Chondrocyte (in vitro differentiated cells): ENCODE measurements at regions not wholly inside any gene's neighbourhood (a gene's known extent, or its start where the extent isn't known, plus 50 kb on each side); places are given as distances from the start of the nearest gene placed in this dataset.
"Not testable (repeated sequence)": the region's sequence is repeated elsewhere in the genome, so short reads cannot be mapped to it uniquely, and the experiment has no call there.

Source experiments
- DNase-seq: peaks from one replicate; pipeline ENCODE4 v3.0.0; 2021; ENCODE audit warnings: mixed read lengths, low spot score
- H3K27ac Mint-ChIP-seq: one replicate; pipeline ENCODE4 v1.8.0; 2021; ENCODE audit warnings: mild to moderate bottlenecking, moderate library complexity, mixed read lengths; ENCODE audit not compliant: unreplicated experiment
- H3K27me3 Mint-ChIP-seq: 2 replicates; pipeline ENCODE4 v1.8.0; 2021; ENCODE audit warnings: low read depth, mixed read lengths
- H3K36me3 Mint-ChIP-seq: 2 replicates; pipeline ENCODE4 v1.8.0; 2021; ENCODE audit warnings: low read depth, mixed read lengths
- H3K4me1 Mint-ChIP-seq: 2 replicates; pipeline ENCODE4 v1.8.0; 2021; ENCODE audit warnings: low read depth, mild to moderate bottlenecking, mixed read lengths
- H3K4me3 Mint-ChIP-seq: one replicate; pipeline ENCODE4 v1.8.0; 2021; ENCODE audit warnings: mild to moderate bottlenecking, moderate library complexity, mixed read lengths; ENCODE audit not compliant: unreplicated experiment
- H3K9me3 Mint-ChIP-seq: 2 replicates; pipeline ENCODE4 v1.8.0; 2021; ENCODE audit warnings: low read depth, mixed read lengths
- CTCF ChIP-seq: fragments of 200-600 bp; sonication (generic); IDR thresholded peaks from 2 replicates; pipeline ENCODE4 v1.5.0; 2021; ENCODE audit warnings: antibody characterized with exemption, mild to moderate bottlenecking, moderate library complexity

- not testable (repeated sequence) for DNase-seq, H3K4me3 Mint-ChIP-seq, H3K27ac Mint-ChIP-seq, H3K4me1 Mint-ChIP-seq, H3K36me3 Mint-ChIP-seq, H3K9me3 Mint-ChIP-seq, H3K27me3 Mint-ChIP-seq
Observed at GRCh38 chr1:83445873-83446272, 553.1 kb downstream of the TTLL7 start.

DNA sequence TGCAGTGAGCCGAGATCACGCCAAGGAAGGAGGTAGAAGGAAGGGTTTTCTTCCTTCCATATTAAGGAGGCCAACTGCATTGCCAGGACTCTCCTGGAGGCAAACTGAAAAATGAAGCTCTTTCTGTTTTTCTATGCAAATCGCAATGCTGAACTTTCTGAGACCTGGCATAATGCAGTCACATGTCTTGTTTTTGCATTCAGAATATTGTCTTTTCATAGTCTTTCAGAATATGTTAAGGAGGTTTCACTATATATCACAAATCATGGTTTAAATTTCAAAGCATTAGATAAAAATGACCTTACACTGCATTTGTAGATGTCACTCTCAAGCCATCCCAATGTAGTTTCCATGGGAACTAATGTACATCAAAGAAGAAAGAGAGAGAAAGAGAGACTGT, 556.5 kb downstream of the TTLL7 start:
- H3K27ac Mint-ChIP-seq, DNase-seq, H3K4me3 Mint-ChIP-seq, H3K4me1 Mint-ChIP-seq, H3K36me3 Mint-ChIP-seq, H3K27me3 Mint-ChIP-seq, H3K9me3 Mint-ChIP-seq: not testable (repeated sequence)

DNA sequence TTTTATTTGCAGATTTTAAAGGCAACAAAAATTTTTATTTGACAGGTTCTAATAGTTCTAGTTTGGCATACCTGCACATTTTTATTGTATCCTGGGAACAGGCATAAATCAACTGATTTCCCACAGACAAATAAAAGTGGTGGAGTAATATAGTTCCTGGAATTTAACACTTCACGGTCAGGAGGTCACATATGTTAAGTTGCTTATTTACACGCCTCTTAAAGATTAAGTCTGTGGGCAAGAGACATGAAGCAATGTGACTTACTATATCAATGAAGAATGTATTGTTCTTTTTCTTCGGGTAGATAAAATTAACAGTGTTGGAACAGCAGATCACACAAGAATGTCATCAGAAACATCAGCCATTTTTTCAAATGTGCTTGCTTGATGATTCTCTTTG, 558.3 kb downstream of the TTLL7 start:
- not testable (repeated sequence) for H3K27me3 Mint-ChIP-seq, H3K4me3 Mint-ChIP-seq, DNase-seq, H3K36me3 Mint-ChIP-seq, H3K4me1 Mint-ChIP-seq, H3K9me3 Mint-ChIP-seq, H3K27ac Mint-ChIP-seq

- H3K4me3 Mint-ChIP-seq, DNase-seq, H3K36me3 Mint-ChIP-seq, H3K4me1 Mint-ChIP-seq, H3K9me3 Mint-ChIP-seq, H3K27me3 Mint-ChIP-seq, H3K27ac Mint-ChIP-seq: not testable (repeated sequence)
Observed at GRCh38 chr1:83440021-83440420, 558.9 kb downstream of the TTLL7 start.

DNA sequence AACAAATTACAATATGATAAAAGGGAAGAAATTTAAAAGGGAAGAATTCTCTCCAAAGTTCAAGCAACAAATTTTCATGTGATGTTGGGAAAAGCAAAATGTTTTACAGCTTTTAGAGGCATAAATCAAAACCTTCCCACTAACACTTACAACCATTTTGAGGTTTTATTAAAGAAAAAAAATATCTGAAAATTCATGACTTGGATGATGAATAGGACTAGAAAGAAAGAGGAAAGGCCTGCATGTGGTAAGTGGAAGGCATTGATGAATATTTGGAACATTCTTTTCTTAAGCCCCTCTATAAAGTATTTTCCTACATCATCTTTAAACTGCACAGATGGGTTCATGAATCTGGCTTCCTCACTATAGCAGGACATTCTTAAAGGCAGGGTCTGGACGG, 560.6 kb downstream of the TTLL7 start:
- not testable (repeated sequence) for DNase-seq, H3K27me3 Mint-ChIP-seq, H3K27ac Mint-ChIP-seq, H3K36me3 Mint-ChIP-seq, H3K4me1 Mint-ChIP-seq, H3K9me3 Mint-ChIP-seq, H3K4me3 Mint-ChIP-seq

DNA sequence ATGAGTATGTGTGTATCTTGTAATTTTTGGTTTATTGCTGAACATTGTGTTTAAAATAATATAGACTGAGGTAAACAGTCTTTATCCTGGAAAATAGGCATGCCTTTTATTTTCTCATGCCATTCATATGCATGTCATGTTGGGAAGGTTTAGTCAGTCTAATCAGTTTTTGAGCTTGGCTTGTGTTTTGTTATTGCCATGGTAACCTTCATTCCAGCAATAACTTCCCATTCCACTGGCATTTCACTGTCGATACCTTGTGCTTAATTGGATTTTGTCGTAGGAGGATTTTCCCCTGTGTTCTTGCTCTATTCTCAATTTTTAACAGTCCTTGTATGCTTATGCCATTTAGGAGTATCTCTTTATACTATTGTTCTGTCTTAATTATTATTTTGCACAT, 563.6 kb downstream of the TTLL7 start:
- not testable (repeated sequence) for H3K27ac Mint-ChIP-seq, H3K4me3 Mint-ChIP-seq, DNase-seq, H3K9me3 Mint-ChIP-seq, H3K36me3 Mint-ChIP-seq, H3K27me3 Mint-ChIP-seq, H3K4me1 Mint-ChIP-seq

- H3K4me1 Mint-ChIP-seq, DNase-seq, H3K36me3 Mint-ChIP-seq, H3K27ac Mint-ChIP-seq, H3K4me3 Mint-ChIP-seq, H3K27me3 Mint-ChIP-seq, H3K9me3 Mint-ChIP-seq: not testable (repeated sequence)
Observed at GRCh38 chr1:83427566-83427965, 571.4 kb downstream of the TTLL7 start.

DNA sequence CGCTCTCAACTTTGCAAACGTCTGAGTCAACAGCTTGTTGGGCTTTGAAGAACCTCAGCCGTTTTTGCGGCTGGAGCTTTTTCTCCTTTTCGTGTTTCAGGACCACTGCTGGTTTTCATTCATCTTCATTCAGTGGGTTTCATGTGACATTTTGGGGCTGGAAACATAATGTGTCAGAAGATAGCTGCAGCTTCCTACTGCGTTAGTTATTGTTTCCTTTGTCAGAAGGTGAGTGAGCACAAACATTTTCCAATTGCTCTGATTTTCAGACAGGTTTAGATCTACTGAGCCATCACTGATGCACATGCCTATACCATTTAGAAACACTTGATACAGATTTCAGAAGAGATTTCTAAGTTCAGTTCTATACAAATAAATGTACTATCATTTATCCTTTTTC, 575.5 kb downstream of the TTLL7 start:
- H3K27me3 Mint-ChIP-seq, H3K9me3 Mint-ChIP-seq, H3K4me1 Mint-ChIP-seq, H3K36me3 Mint-ChIP-seq, H3K4me3 Mint-ChIP-seq, DNase-seq, H3K27ac Mint-ChIP-seq: not testable (repeated sequence)

DNA sequence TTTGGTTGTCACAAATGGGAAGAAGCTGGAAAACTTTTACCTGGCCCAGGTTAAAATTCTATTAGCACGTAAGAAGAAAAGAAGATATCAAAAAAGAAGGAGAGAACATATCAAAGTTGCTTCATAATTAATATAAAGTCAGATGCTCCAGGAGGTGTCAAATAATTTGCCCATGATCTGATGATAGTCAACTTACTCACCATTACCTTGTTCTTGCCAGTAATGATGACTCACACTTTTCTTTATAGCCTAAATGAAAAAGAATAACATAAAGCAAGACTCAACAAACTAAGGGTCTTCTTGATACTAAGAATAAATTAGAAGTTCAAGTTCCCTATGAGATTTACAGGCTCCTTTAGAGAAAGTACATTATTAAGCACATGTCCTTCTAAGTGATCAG, 580.4 kb downstream of the TTLL7 start:
- Mint-ChIP-seq H3K27ac (no peak overlapping the region), H3K36me3 (no peaks in the 10 kb centered on the region), H3K9me3 (no peaks in the 10 kb centered on the region), H3K4me3 (no peak overlapping the region), H3K4me1 (no peaks in the 10 kb centered on the region), H3K27me3 (no peaks in the 10 kb centered on the region)
- DNase-seq = no peak
- TF ChIP-seq CTCF = no peak

- not testable (repeated sequence) for H3K4me1 Mint-ChIP-seq, H3K36me3 Mint-ChIP-seq, H3K9me3 Mint-ChIP-seq, H3K27me3 Mint-ChIP-seq, H3K27ac Mint-ChIP-seq, H3K4me3 Mint-ChIP-seq, DNase-seq
Observed at GRCh38 chr1:83413839-83414107, 585.2 kb downstream of the TTLL7 start.

DNA sequence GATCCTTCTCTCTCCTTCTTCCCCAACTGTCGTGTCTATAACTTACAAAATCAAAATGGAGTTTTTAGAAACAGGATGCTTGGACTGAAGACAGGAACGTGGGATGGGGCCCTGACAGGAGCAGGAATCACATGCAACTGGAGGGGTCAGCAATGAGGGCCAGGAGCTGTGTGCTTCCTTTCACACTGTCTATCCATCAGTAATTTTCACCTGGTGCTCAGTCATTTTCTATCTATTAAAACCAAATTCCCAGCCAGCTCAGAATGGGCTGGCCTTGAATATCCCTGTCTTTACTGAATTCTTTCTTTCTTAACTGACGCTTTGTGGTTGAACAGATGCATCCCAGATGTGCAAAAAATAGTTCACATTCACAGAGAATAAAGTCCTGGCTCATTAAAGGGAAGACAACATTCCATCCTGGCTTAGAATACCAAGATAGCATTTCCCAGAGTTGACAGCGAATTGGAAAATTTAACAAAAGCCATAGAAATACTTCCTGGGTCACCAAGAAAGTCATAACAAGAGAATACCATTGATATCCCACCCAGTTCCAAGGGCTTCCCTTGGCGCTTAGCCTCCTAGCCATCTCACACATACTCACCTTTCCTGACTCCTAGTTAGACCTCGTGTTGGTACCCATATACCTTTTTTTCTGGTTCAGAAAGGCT, 588.1 kb downstream of the TTLL7 start:
- not testable (repeated sequence) for H3K27ac Mint-ChIP-seq, DNase-seq, H3K36me3 Mint-ChIP-seq

GRCh38 chr1:83406693-83407371, 592.1 kb downstream of the TTLL7 start:
- not testable (repeated sequence) for H3K27me3 Mint-ChIP-seq, H3K4me1 Mint-ChIP-seq, H3K36me3 Mint-ChIP-seq, H3K9me3 Mint-ChIP-seq, H3K4me3 Mint-ChIP-seq, DNase-seq, H3K27ac Mint-ChIP-seq

More for the DNA sequence above, 588.1 kb downstream of the TTLL7 start:
- not testable (repeated sequence) for H3K4me1 Mint-ChIP-seq, H3K27me3 Mint-ChIP-seq, H3K9me3 Mint-ChIP-seq, H3K4me3 Mint-ChIP-seq
